IgD-negative memory B cell (primary cell): ENCODE measurements at regions not wholly inside any gene's neighbourhood (a gene's known extent, or its start where the extent isn't known, plus 50 kb on each side); places are given as distances from the start of the nearest gene placed in this dataset.
"Not testable (repeated sequence)": the region's sequence is repeated elsewhere in the genome, so short reads cannot be mapped to it uniquely, and the experiment has no call there.

ENCODE experiments used
- H3K27ac Mint-ChIP-seq, 3 donors: one replicate each; pipeline ENCODE4 v1.8.0; 2020 to 2022; ENCODE audit warnings: mild to moderate bottlenecking in 3 of 3, mixed read lengths in 3 of 3, moderate library complexity in 1 of 3
- H3K27me3 Mint-ChIP-seq: one replicate; pipeline ENCODE4 v1.8.0; 2021; ENCODE audit warnings: mixed read lengths
- H3K36me3 Mint-ChIP-seq: one replicate; pipeline ENCODE4 v1.8.0; 2020; ENCODE audit warnings: mild to moderate bottlenecking, mixed read lengths
- H3K4me1 Mint-ChIP-seq, 3 donors: one replicate each; pipeline ENCODE4 v1.8.0; 2020 to 2022; ENCODE audit warnings: mixed read lengths in 3 of 3, mild to moderate bottlenecking in 1 of 3
- H3K4me3 Mint-ChIP-seq, 4 donors: one replicate each; pipeline ENCODE4 v1.8.0; 2020 to 2022; ENCODE audit warnings: mild to moderate bottlenecking in 4 of 4, mixed read lengths in 4 of 4, moderate library complexity in 3 of 4
- H3K9me3 Mint-ChIP-seq, 3 donors: one replicate each; pipeline ENCODE4 v1.8.0; 2020 to 2021; ENCODE audit warnings: mixed read lengths in 3 of 3, mild to moderate bottlenecking in 1 of 3

- H3K27ac Mint-ChIP-seq, H3K4me3 Mint-ChIP-seq, H3K4me1 Mint-ChIP-seq, H3K9me3 Mint-ChIP-seq, H3K27me3 Mint-ChIP-seq, H3K36me3 Mint-ChIP-seq: not testable (repeated sequence)
Observed at GRCh38 chr13:65564561-65564960, 1665.6 kb downstream of the PCDH9 start.

GRCh38 chr13:65562305-65562704 lies 1667.8 kb downstream of the PCDH9 start:
- H3K27ac Mint-ChIP-seq = no peak overlapping the region
- H3K4me3 Mint-ChIP-seq = no peak overlapping the region
- H3K36me3 Mint-ChIP-seq = no peaks in the 10 kb centered on the region

GRCh38 chr13:65560936-65561335 lies 1669.2 kb downstream of the PCDH9 start:
- Mint-ChIP-seq H3K36me3 (no peaks in the 10 kb centered on the region), H3K27me3 (no peaks in the 10 kb centered on the region), H3K4me3 (no peak overlapping the region), H3K9me3 (peaks cover 5 to 11% (median 6%) of the 10 kb centered on the region in 3 donors), H3K4me1 (peaks cover 0 to 1% (median 0%) of the 10 kb centered on the region in 3 donors), H3K27ac (no peak overlapping the region)

More at GRCh38 chr13:65562305-65562704, 1667.8 kb downstream of the PCDH9 start:
- no peaks in the 10 kb centered on the region for H3K27me3 Mint-ChIP-seq
- peaks cover 5 to 11% (median 6%) of the 10 kb centered on the region in 3 donors for H3K9me3 Mint-ChIP-seq
- peaks cover 0 to 1% (median 0%) of the 10 kb centered on the region in 3 donors for H3K4me1 Mint-ChIP-seq

GRCh38 chr13:65555962-65556361 lies 1674.2 kb downstream of the PCDH9 start:
- no peaks in the 10 kb centered on the region for H3K36me3 Mint-ChIP-seq
- no peak overlapping the region for H3K27ac Mint-ChIP-seq
- H3K4me1 Mint-ChIP-seq = peaks cover 0 to 1% (median 0%) of the 10 kb centered on the region in 3 donors
- no peaks in the 10 kb centered on the region for H3K27me3 Mint-ChIP-seq
- H3K9me3 Mint-ChIP-seq = peaks cover 4 to 16% (median 12%) of the 10 kb centered on the region in 3 donors
- no peak overlapping the region for H3K4me3 Mint-ChIP-seq

GRCh38 chr13:65553096-65553727 lies 1676.9 kb downstream of the PCDH9 start:
- no peaks in the 10 kb centered on the region for H3K4me1 Mint-ChIP-seq
- no peak overlapping the region for H3K27ac Mint-ChIP-seq
- no peak overlapping the region for H3K4me3 Mint-ChIP-seq
- H3K9me3 Mint-ChIP-seq = peaks cover 8 to 23% (median 21%) of the 10 kb centered on the region in 3 donors
- no peaks in the 10 kb centered on the region for H3K36me3 Mint-ChIP-seq
- H3K27me3 Mint-ChIP-seq = no peaks in the 10 kb centered on the region

- H3K4me3 Mint-ChIP-seq = no peak overlapping the region
- peaks cover 0 to 1% (median 0%) of the 10 kb centered on the region in 3 donors for H3K4me1 Mint-ChIP-seq
- peaks cover 8 to 26% (median 26%) of the 10 kb centered on the region in 3 donors for H3K9me3 Mint-ChIP-seq
- no peaks in the 10 kb centered on the region for H3K36me3 Mint-ChIP-seq
- H3K27me3 Mint-ChIP-seq = no peaks in the 10 kb centered on the region
- H3K27ac Mint-ChIP-seq = no peak overlapping the region
Observed at GRCh38 chr13:65551208-65551607, 1678.9 kb downstream of the PCDH9 start.

GRCh38 chr13:65540175-65540574 lies 1690.0 kb downstream of the PCDH9 start:
- H3K4me1 Mint-ChIP-seq = no peaks in the 10 kb centered on the region

GRCh38 chr13:65535370-65535769 lies 1694.8 kb downstream of the PCDH9 start:
- Mint-ChIP-seq H3K9me3 (peaks cover 2 to 10% (median 8%) of the 10 kb centered on the region in 3 donors), H3K27ac (no peak overlapping the region), H3K4me1 (no peaks in the 10 kb centered on the region), H3K36me3 (no peaks in the 10 kb centered on the region), H3K4me3 (no peak overlapping the region), H3K27me3 (no peaks in the 10 kb centered on the region)

More at GRCh38 chr13:65540175-65540574, 1690.0 kb downstream of the PCDH9 start:
- H3K9me3 Mint-ChIP-seq = peaks cover 0 to 6% (median 4%) of the 10 kb centered on the region in 3 donors
- H3K36me3 Mint-ChIP-seq = no peaks in the 10 kb centered on the region
- no peak overlapping the region for H3K27ac Mint-ChIP-seq
- H3K4me3 Mint-ChIP-seq = no peak overlapping the region
- H3K27me3 Mint-ChIP-seq = no peaks in the 10 kb centered on the region

GRCh38 chr13:65532231-65532630 lies 1697.9 kb downstream of the PCDH9 start:
- H3K9me3 Mint-ChIP-seq = peaks cover 4 to 13% (median 7%) of the 10 kb centered on the region in 3 donors
- no peaks in the 10 kb centered on the region for H3K27me3 Mint-ChIP-seq
- no peak overlapping the region for H3K4me3 Mint-ChIP-seq
- no peak overlapping the region for H3K27ac Mint-ChIP-seq
- H3K36me3 Mint-ChIP-seq = no peaks in the 10 kb centered on the region
- no peaks in the 10 kb centered on the region for H3K4me1 Mint-ChIP-seq

- no peaks in the 10 kb centered on the region for H3K27me3 Mint-ChIP-seq
- H3K4me3 Mint-ChIP-seq = no peak overlapping the region
- no peak overlapping the region for H3K27ac Mint-ChIP-seq
- no peaks in the 10 kb centered on the region for H3K4me1 Mint-ChIP-seq
- H3K9me3 Mint-ChIP-seq = peaks cover 6 to 13% (median 7%) of the 10 kb centered on the region in 3 donors
- no peaks in the 10 kb centered on the region for H3K36me3 Mint-ChIP-seq
Observed at GRCh38 chr13:65530688-65531087, 1699.4 kb downstream of the PCDH9 start.

- Mint-ChIP-seq H3K4me1 (no peaks in the 10 kb centered on the region), H3K27me3 (no peaks in the 10 kb centered on the region), H3K36me3 (no peaks in the 10 kb centered on the region), H3K27ac (no peak overlapping the region), H3K4me3 (no peak overlapping the region), H3K9me3 (peaks cover 6 to 13% (median 7%) of the 10 kb centered on the region in 3 donors)
Observed at GRCh38 chr13:65529541-65529940, 1700.6 kb downstream of the PCDH9 start.

GRCh38 chr13:65508745-65509144 lies 1721.4 kb downstream of the PCDH9 start:
- Mint-ChIP-seq H3K9me3 (peaks cover 1 to 16% (median 2%) of the 10 kb centered on the region in 3 donors), H3K27ac (no peak overlapping the region), H3K4me1 (no peaks in the 10 kb centered on the region), H3K27me3 (no peaks in the 10 kb centered on the region), H3K36me3 (peaks cover 5% of the 10 kb centered on the region), H3K4me3 (no peak overlapping the region)

GRCh38 chr13:65508338-65508737 lies 1721.8 kb downstream of the PCDH9 start:
- Mint-ChIP-seq H3K4me3 (no peak overlapping the region), H3K9me3 (peaks cover 1 to 16% (median 2%) of the 10 kb centered on the region in 3 donors), H3K27ac (no peak overlapping the region), H3K4me1 (no peaks in the 10 kb centered on the region), H3K27me3 (no peaks in the 10 kb centered on the region), H3K36me3 (peaks cover 5% of the 10 kb centered on the region)

- Mint-ChIP-seq H3K4me1 (no peaks in the 10 kb centered on the region), H3K27me3 (no peaks in the 10 kb centered on the region), H3K9me3 (peaks cover 2 to 22% (median 6%) of the 10 kb centered on the region in 3 donors), H3K36me3 (peaks cover 5% of the 10 kb centered on the region), H3K27ac (no peak overlapping the region), H3K4me3 (no peak overlapping the region)
Observed at GRCh38 chr13:65505941-65506340, 1724.2 kb downstream of the PCDH9 start.

- no peak overlapping the region for H3K4me3 Mint-ChIP-seq
- no peaks in the 10 kb centered on the region for H3K27me3 Mint-ChIP-seq
- no peak overlapping the region for H3K27ac Mint-ChIP-seq
- no peaks in the 10 kb centered on the region for H3K4me1 Mint-ChIP-seq
- peaks cover 5% of the 10 kb centered on the region for H3K36me3 Mint-ChIP-seq
- H3K9me3 Mint-ChIP-seq = peaks cover 0 to 22% (median 9%) of the 10 kb centered on the region in 3 donors
Observed at GRCh38 chr13:65504213-65504612, 1725.9 kb downstream of the PCDH9 start.

GRCh38 chr13:65500481-65500880 lies 1729.7 kb downstream of the PCDH9 start:
- no peak overlapping the region for H3K4me3 Mint-ChIP-seq
- peaks cover 2 to 14% (median 10%) of the 10 kb centered on the region in 3 donors for H3K9me3 Mint-ChIP-seq
- H3K27ac Mint-ChIP-seq = no peak overlapping the region
- H3K4me1 Mint-ChIP-seq = no peaks in the 10 kb centered on the region
- H3K36me3 Mint-ChIP-seq = no peaks in the 10 kb centered on the region
- no peaks in the 10 kb centered on the region for H3K27me3 Mint-ChIP-seq
